Pancreas (tissue), 10 donors: ENCODE measurements at regions not wholly inside any gene's neighbourhood (a gene's known extent, or its start where the extent isn't known, plus 50 kb on each side); places are given as distances from the start of the nearest gene placed in this dataset.
"Not testable (repeated sequence)": the region's sequence is repeated elsewhere in the genome, so short reads cannot be mapped to it uniquely, and the experiment has no call there.

Source experiments
- ATAC-seq, 4 donors: fragments of 200-7000 bp; cut with Tn5 transposase; one replicate each; pipeline versions ENCODE4 v1.8.0 to v1.9.1; 2020; ENCODE audit warnings: mild to moderate bottlenecking in 4 of 4, moderate library complexity in 4 of 4
- DNase-seq, 6 donors: peaks; one replicate each; pipeline ENCODE4 v3.0.0-alpha.2; 2020
- FAIRE-seq: peaks from 2 replicates; lab custom pipeline; 2012; peaks lifted over from hg19 to GRCh38; lab: Jason Lieb, UNC
- H3K27ac ChIP-seq, 4 donors: fragments of 200-600 bp; sonication (generic); 1 replicate in 3 of 4; 2 replicates in 1 of 4; pipeline versions ENCODE4 v1.5.0 to v1.8.0; 2020
- H3K27me3 ChIP-seq, 4 donors: fragments of 200-600 bp; one replicate each; pipeline ENCODE4 v1.8.0; 2021
- H3K36me3 ChIP-seq, 3 donors: fragments of 200-600 bp; sonication (generic) in 1 of 3; one replicate each; pipeline versions ENCODE4 v1.5.0 to v1.8.0; 2020 to 2021
- H3K4me1 ChIP-seq, 3 donors: fragments of 200-600 bp; one replicate each; pipeline ENCODE4 v1.8.0; 2021
- H3K4me3 ChIP-seq, 4 donors: fragments of 200-600 bp; sonication (generic) in 2 of 4; one replicate each; pipeline versions ENCODE4 v1.5.0 to v1.8.0; 2020 to 2021
- H3K9me3 ChIP-seq, 4 donors: fragments of 200-600 bp; one replicate each; pipeline ENCODE4 v1.8.0; 2021
- WGBS, 2 donors: extraction: QIAGEN DNeasy Blood & Tissue Kit; methylation state at CpG; one replicate each; pipeline ENCODE4 v1.1.7; 2013; 5-methylcytosine and 5-hydroxymethylcytosine counted together
- intact Hi-C, 3 donors: fragments of 100-400 bp; cut with DNase I; formaldehyde crosslinking; loops; one replicate each; pipeline versions ENCODE4 v1.11.1 to v1.14.2; 2022
- TF ChIP-seq, protein P1 (sequence below), 4 donors: fragments of 200-600 bp; sonication (generic) in 3 of 4; IDR thresholded peaks; one replicate each; pipeline versions ENCODE4 v1.5.0 to v1.8.0; 2021; ENCODE audit warnings: antibody characterized with exemption in 4 of 4
- donor health status: healthy with polysubstance abuse.
- donor health status: DM: no; HTN: no; CAD: no; lungs with moderate emphysema.
- donor health status: DM: no; HTN: no; CAD: no.
- donor health status: control.
- donor health status: control.
- donor health status: Bipolar disorder and iron deficiency.
- donor health status: DM: yes; HTN: yes; CAD: no.
- donor health status: DM: no; HTN: no; CAD: no.
- donor health status: DM: no; HTN: no; CAD: no.
- donor health status: DM: yes; HTN: yes; CAD: no.

DNA sequence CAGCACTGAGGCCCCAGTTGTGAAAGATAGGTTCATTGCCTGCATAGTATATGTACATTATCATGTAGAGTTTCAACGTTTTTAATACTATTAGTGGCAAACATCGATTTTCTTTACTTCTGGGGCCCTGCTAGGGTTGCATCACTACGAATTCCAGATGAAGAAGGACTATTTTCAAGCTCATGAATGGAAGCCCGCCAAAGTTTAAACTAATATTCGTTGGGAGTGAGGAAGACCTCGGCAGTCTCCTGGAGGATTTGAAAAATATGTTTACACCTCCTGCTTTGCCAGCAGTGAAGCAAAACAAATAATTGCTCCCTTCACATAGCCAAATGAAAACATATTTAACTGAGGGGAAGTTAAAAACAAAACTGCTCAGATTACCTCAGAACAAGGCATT, 672.9 kb upstream of the NOVA1 start:
- 43 to 50% methylated on average over 6 of the region's 6 CpGs for WGBS, 2 donors
- no peaks in the 10 kb centered on the region for H3K27me3 ChIP-seq
- TF ChIP-seq, protein P1, sequence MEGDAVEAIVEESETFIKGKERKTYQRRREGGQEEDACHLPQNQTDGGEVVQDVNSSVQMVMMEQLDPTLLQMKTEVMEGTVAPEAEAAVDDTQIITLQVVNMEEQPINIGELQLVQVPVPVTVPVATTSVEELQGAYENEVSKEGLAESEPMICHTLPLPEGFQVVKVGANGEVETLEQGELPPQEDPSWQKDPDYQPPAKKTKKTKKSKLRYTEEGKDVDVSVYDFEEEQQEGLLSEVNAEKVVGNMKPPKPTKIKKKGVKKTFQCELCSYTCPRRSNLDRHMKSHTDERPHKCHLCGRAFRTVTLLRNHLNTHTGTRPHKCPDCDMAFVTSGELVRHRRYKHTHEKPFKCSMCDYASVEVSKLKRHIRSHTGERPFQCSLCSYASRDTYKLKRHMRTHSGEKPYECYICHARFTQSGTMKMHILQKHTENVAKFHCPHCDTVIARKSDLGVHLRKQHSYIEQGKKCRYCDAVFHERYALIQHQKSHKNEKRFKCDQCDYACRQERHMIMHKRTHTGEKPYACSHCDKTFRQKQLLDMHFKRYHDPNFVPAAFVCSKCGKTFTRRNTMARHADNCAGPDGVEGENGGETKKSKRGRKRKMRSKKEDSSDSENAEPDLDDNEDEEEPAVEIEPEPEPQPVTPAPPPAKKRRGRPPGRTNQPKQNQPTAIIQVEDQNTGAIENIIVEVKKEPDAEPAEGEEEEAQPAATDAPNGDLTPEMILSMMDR (IDR thresholded peaks at IDR 0.05) = no peak
- no peaks in the 10 kb centered on the region for H3K9me3 ChIP-seq
- no peak for FAIRE-seq
- H3K4me1 ChIP-seq = no peaks in the 10 kb centered on the region
- no peak overlapping the region for H3K27ac ChIP-seq
- no peak overlapping the region for H3K4me3 ChIP-seq
- intact Hi-C loops = no loop called here
- no peaks in the 10 kb centered on the region for H3K36me3 ChIP-seq
- ATAC-seq = no peak
- DNase-seq = no peak

DNA sequence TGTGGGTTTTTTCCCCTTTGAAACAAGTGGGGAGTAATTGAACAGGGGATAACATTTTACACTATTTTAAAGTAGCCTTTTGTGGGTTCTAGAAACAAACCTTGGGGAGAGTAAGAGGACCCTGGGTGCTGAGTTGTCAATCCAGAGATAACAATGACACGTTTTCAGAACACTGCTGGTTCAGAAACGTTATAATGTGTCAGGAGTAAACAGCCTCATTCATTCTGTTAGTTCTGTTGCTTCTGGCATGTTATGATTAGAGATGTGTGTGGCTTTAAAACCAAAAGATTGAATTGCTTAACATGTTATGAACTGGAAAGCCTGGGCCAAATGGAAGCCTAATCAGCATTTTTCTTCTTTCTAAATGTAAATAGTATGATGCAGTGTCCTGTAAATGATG, 680.5 kb upstream of the NOVA1 start:
- no peak for FAIRE-seq
- Histone ChIP-seq H3K36me3 (no peaks in the 10 kb centered on the region), H3K27ac (no peak overlapping the region), H3K4me3 (no peak overlapping the region), H3K4me1 (no peaks in the 10 kb centered on the region), H3K27me3 (no peaks in the 10 kb centered on the region), H3K9me3 (no peaks in the 10 kb centered on the region)
- WGBS, 2 donors = 12 to 13% methylated on average over 2 of the region's 2 CpGs
- ATAC-seq = no peak
- no peak for DNase-seq
- intact Hi-C loops = no loop called here
- TF ChIP-seq, protein P1 (IDR thresholded peaks at IDR 0.05) = no peak

DNA sequence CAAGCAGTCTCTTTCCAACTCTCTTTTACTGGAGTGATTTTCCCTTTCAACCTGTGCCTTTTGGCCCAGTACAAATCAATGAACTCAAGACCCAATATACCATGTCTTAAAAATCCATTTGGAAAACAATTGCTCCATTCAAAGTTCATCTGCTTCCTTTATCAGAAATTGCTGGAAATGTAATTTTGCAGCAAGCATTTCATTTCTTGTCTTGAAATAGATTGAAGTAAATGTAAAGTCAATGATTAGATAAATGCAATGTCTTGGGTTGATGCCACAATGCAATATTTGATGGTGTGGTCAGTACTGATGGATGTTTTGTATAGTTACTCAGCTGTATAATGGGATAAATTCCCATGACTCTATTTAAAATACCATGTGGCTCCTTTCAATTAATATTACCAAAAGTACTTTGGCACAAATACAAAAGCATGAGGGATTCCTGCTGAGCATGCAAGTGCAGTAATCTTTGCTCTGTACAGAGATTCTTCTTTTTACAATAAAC, 707.7 kb upstream of the NOVA1 start:
- intact Hi-C loops = no loop called here

DNA sequence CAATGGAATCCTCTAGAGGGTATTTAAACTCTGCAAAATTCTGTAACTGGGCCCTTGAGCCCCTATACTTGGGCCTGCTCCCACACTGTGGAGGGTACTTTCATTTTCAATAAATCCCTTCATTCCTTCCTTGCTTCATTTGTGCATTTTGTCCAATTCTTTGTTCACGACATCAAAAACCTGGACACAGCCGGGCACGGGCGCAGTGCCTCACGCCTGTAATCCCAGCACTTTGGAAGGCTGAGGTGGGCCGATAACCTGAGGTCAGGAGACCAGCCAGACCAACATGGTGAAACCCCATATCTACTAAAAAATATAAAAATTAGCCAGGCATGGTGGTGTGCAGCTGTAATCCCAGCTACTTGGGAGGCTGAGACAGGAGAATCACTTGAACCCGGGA, 714.9 kb upstream of the NOVA1 start:
- not testable (repeated sequence) for ATAC-seq, H3K36me3 ChIP-seq

More for the DNA sequence above, 707.7 kb upstream of the NOVA1 start:
- Histone ChIP-seq H3K27ac (no peak overlapping the region), H3K9me3 (no peaks in the 10 kb centered on the region), H3K36me3 (no peaks in the 10 kb centered on the region), H3K27me3 (no peaks in the 10 kb centered on the region), H3K4me1 (no peaks in the 10 kb centered on the region), H3K4me3 (no peak overlapping the region)
- no peak for ATAC-seq
- DNase-seq = no peak
- no peak for FAIRE-seq
- TF ChIP-seq, protein P1 (IDR thresholded peaks at IDR 0.05) = no peak

DNA sequence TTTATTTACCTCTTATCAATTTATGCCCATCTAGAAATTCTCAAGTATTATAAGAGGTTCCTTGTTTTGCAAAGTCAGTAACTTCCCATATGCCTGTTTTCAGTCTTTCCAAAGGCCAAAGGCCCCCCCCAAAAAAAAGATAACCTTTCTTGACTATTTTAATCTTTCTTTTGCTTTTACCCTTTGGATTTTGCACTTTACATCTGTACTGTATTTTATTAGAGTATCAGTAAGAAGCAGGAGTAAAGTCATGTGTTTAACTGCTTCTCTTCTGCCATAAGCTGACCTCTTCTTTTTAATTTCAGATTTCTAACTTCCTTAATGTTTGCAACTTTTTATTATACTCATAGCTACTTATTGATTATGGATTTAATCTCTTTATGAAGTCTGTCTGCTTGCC, 716.4 kb upstream of the NOVA1 start:
- DNase-seq = no peak
- intact Hi-C loops = no loop called here

More for the DNA sequence above, 714.9 kb upstream of the NOVA1 start:
- DNase-seq, H3K4me3 ChIP-seq, H3K9me3 ChIP-seq, H3K27ac ChIP-seq, H3K4me1 ChIP-seq, FAIRE-seq, H3K27me3 ChIP-seq, intact Hi-C loops: not testable (repeated sequence)
- WGBS, 2 donors = 90 to 97% methylated on average over 7 of the region's 7 CpGs

More for the DNA sequence above, 716.4 kb upstream of the NOVA1 start:
- no peaks in the 10 kb centered on the region for H3K27me3 ChIP-seq
- H3K27ac ChIP-seq = no peak overlapping the region
- H3K4me1 ChIP-seq = no peaks in the 10 kb centered on the region
- TF ChIP-seq, protein P1 (IDR thresholded peaks at IDR 0.05) = no peak
- ATAC-seq = no peak
- FAIRE-seq = no peak
- H3K4me3 ChIP-seq = no peak overlapping the region
- no peaks in the 10 kb centered on the region for H3K36me3 ChIP-seq
- H3K9me3 ChIP-seq = no peaks in the 10 kb centered on the region
